Skeletal muscle satellite cell (primary cell): ENCODE measurements at regions not wholly inside any gene's neighbourhood (a gene's known extent, or its start where the extent isn't known, plus 50 kb on each side); places are given as distances from the start of the nearest gene placed in this dataset.

Experiments
- H3K27me3 ChIP-seq: 2 replicates; pipeline ENCODE4 v1.7.0; 2013; ENCODE audit warnings: low read length; ENCODE audit not compliant: control insufficient read depth, insufficient read depth
- H3K36me3 ChIP-seq: 2 replicates; pipeline ENCODE4 v1.7.0; 2013; ENCODE audit warnings: mild to moderate bottlenecking, control low read depth, low read length; ENCODE audit not compliant: insufficient read depth
- H3K4me1 ChIP-seq: 2 replicates; pipeline ENCODE4 v1.7.0; 2013; ENCODE audit warnings: low read length; ENCODE audit not compliant: control insufficient read depth, insufficient read depth
- H3K4me2 ChIP-seq: 2 replicates; pipeline ENCODE4 v1.7.0; 2013; ENCODE audit warnings: mild to moderate bottlenecking, low read length
- H3K4me3 ChIP-seq: 2 replicates; pipeline ENCODE4 v1.7.0; 2013; ENCODE audit warnings: low read length
- H3K9ac ChIP-seq: 2 replicates; pipeline ENCODE4 v1.7.0; 2013; ENCODE audit warnings: mild to moderate bottlenecking, low read depth, low read length, moderate library complexity
- H3K9me3 ChIP-seq: replicated peaks from 2 replicates; pipeline ENCODE4 v1.7.0; 2013; ENCODE audit warnings: mild to moderate bottlenecking, control low read depth, low read length

GRCh38 chr20:11445161-11445560 lies 472.5 kb upstream of the BTBD3 start:
- Histone ChIP-seq H3K9me3 (no peaks in the 10 kb centered on the region), H3K4me1 (no peaks in the 10 kb centered on the region), H3K9ac (no peak overlapping the region), H3K4me3 (no peak overlapping the region), H3K4me2 (no peak overlapping the region), H3K27me3 (no peaks in the 10 kb centered on the region), H3K36me3 (no peaks in the 10 kb centered on the region)

GRCh38 chr20:11445891-11446290 lies 471.8 kb upstream of the BTBD3 start:
- Histone ChIP-seq H3K4me1 (no peaks in the 10 kb centered on the region), H3K9ac (no peak overlapping the region), H3K36me3 (no peaks in the 10 kb centered on the region), H3K9me3 (no peaks in the 10 kb centered on the region), H3K4me3 (no peak overlapping the region), H3K27me3 (no peaks in the 10 kb centered on the region), H3K4me2 (no peak overlapping the region)

GRCh38 chr20:11447371-11448100 lies 470.2 kb upstream of the BTBD3 start:
- Histone ChIP-seq H3K4me3 (no peak overlapping the region), H3K9me3 (no peaks in the 10 kb centered on the region), H3K4me2 (no peak overlapping the region), H3K27me3 (no peaks in the 10 kb centered on the region), H3K4me1 (peaks cover 12% of the 10 kb centered on the region), H3K36me3 (no peaks in the 10 kb centered on the region), H3K9ac (no peak overlapping the region)

GRCh38 chr20:11448554-11448953 lies 469.1 kb upstream of the BTBD3 start:
- Histone ChIP-seq H3K4me1 (peaks cover 22% of the 10 kb centered on the region), H3K4me3 (no peak overlapping the region), H3K9me3 (no peaks in the 10 kb centered on the region), H3K27me3 (no peaks in the 10 kb centered on the region), H3K4me2 (no peak overlapping the region), H3K36me3 (no peaks in the 10 kb centered on the region), H3K9ac (no peak overlapping the region)

- Histone ChIP-seq H3K36me3 (no peaks in the 10 kb centered on the region), H3K4me1 (peaks cover 48% of the 10 kb centered on the region), H3K27me3 (no peaks in the 10 kb centered on the region), H3K9ac (peak overlapping the region; percentile 2), H3K4me2 (peak overlapping the region; percentile 24), H3K9me3 (no peaks in the 10 kb centered on the region), H3K4me3 (no peak overlapping the region)
Observed at GRCh38 chr20:11451793-11452291, 465.9 kb upstream of the BTBD3 start.

- no peaks in the 10 kb centered on the region for H3K36me3 ChIP-seq
- no peaks in the 10 kb centered on the region for H3K27me3 ChIP-seq
- peaks cover 48% of the 10 kb centered on the region for H3K4me1 ChIP-seq
- peak overlapping the region; percentile 2 for H3K9ac ChIP-seq
- no peak overlapping the region for H3K4me3 ChIP-seq
- H3K4me2 ChIP-seq, result peak overlapping the region; percentile 24
- no peaks in the 10 kb centered on the region for H3K9me3 ChIP-seq
Observed at GRCh38 chr20:11452326-11452725, 465.4 kb upstream of the BTBD3 start.

- H3K4me2 ChIP-seq, result peak overlapping the region; percentile 4
- H3K27me3 ChIP-seq, result no peaks in the 10 kb centered on the region
- H3K4me3 ChIP-seq, result peak overlapping the region; percentile 23
- H3K4me1 ChIP-seq, result peaks cover 48% of the 10 kb centered on the region
- H3K9ac ChIP-seq, result no peak overlapping the region
- H3K9me3 ChIP-seq, result no peaks in the 10 kb centered on the region
- H3K36me3 ChIP-seq, result no peaks in the 10 kb centered on the region
Observed at GRCh38 chr20:11453430-11453829, 464.3 kb upstream of the BTBD3 start.

GRCh38 chr20:11454966-11455799 lies 462.5 kb upstream of the BTBD3 start:
- peak overlapping the region; percentile 77 for H3K4me2 ChIP-seq
- peaks cover 48% of the 10 kb centered on the region for H3K4me1 ChIP-seq
- H3K9me3 ChIP-seq, result no peaks in the 10 kb centered on the region
- no peaks in the 10 kb centered on the region for H3K27me3 ChIP-seq
- H3K9ac ChIP-seq, result peak overlapping the region; percentile 54
- H3K4me3 ChIP-seq, result peak overlapping the region; percentile 45
- no peaks in the 10 kb centered on the region for H3K36me3 ChIP-seq

GRCh38 chr20:11457488-11457887 lies 460.2 kb upstream of the BTBD3 start:
- Histone ChIP-seq H3K36me3 (no peaks in the 10 kb centered on the region), H3K4me1 (peaks cover 37% of the 10 kb centered on the region), H3K9ac (no peak overlapping the region), H3K4me2 (no peak overlapping the region), H3K4me3 (no peak overlapping the region), H3K9me3 (no peaks in the 10 kb centered on the region), H3K27me3 (no peaks in the 10 kb centered on the region)

GRCh38 chr20:11459090-11459890 lies 458.4 kb upstream of the BTBD3 start:
- Histone ChIP-seq H3K9ac (no peak overlapping the region), H3K4me3 (no peak overlapping the region), H3K4me1 (peaks cover 19% of the 10 kb centered on the region), H3K27me3 (no peaks in the 10 kb centered on the region), H3K36me3 (no peaks in the 10 kb centered on the region), H3K9me3 (no peaks in the 10 kb centered on the region), H3K4me2 (no peak overlapping the region)

- Histone ChIP-seq H3K4me1 (no peaks in the 10 kb centered on the region), H3K9me3 (no peaks in the 10 kb centered on the region), H3K4me3 (no peak overlapping the region), H3K9ac (no peak overlapping the region), H3K4me2 (no peak overlapping the region), H3K36me3 (no peaks in the 10 kb centered on the region), H3K27me3 (no peaks in the 10 kb centered on the region)
Observed at GRCh38 chr20:11467436-11467835, 450.3 kb upstream of the BTBD3 start.
